ENCODE measurements at regions not wholly inside any gene's neighbourhood (a gene's known extent, or its start where the extent isn't known, plus 50 kb on each side); places are given as distances from the start of the nearest gene placed in this dataset.

GRCh38 chr12:132385923-132386751 lies 56.7 kb upstream of the GALNT9 start:
- DNase-seq (ENCODE audit: low spot score) = no peak
- H3K23ac ChIP-seq (ENCODE audit: low read depth, low read length, poor library complexity) = peak overlapping the region; percentile 80
- H2BK15ac ChIP-seq (ENCODE audit: low read length) = peak overlapping the region; percentile 58
- no peak overlapping the region for H3K4me2 ChIP-seq (ENCODE audit: insufficient read depth, low read length, poor library complexity, severe bottlenecking)
- no peak overlapping the region for H3K27ac ChIP-seq (replicated peaks; ENCODE audit: low read length)
- peak overlapping the region; percentile 37 for H3K9ac ChIP-seq (ENCODE audit: low read depth, low read length, poor library complexity)
- H2BK12ac ChIP-seq (ENCODE audit: low read length) = no peak overlapping the region
- no peak overlapping the region for H3K4ac ChIP-seq (ENCODE audit: low read length)
- no peak overlapping the region for H3K18ac ChIP-seq (ENCODE audit: low read length)
- no peak overlapping the region for H3K4me3 ChIP-seq (ENCODE audit: low read length in 2 of 2)
- no peak overlapping the region for H2AFZ ChIP-seq (ENCODE audit: low read length)
- peaks cover 0 to 5% of the 10 kb centered on the region in 2 donors for H3K9me3 ChIP-seq (replicated peaks in 1 of 2; ENCODE audit: control insufficient read depth in 2 of 2, insufficient read depth in 1 of 2, low read depth in 1 of 2, low read length in 2 of 2)
- peaks cover 16 to 80% (median 58%) of the 10 kb centered on the region in 3 experiments for H3K27me3 ChIP-seq (ENCODE audit: control insufficient read depth in 3 of 3, insufficient read depth in 3 of 3, low read depth in 1 of 3, low read length in 3 of 3)
- peak overlapping the region; percentile 82 for H3K14ac ChIP-seq (ENCODE audit: low read length)
- peak overlapping the region; percentile 82 for H2BK5ac ChIP-seq (ENCODE audit: low read length)
- no peak overlapping the region for H2BK120ac ChIP-seq (ENCODE audit: low read depth, low read length)
- H3K36me3 ChIP-seq (replicated peaks in 1 of 2; ENCODE audit: control insufficient read depth in 2 of 2, insufficient read depth in 2 of 2, low read length in 2 of 2) = no peaks in the 10 kb centered on the region
- no peaks in the 10 kb centered on the region for H3K79me1 ChIP-seq (ENCODE audit: low read depth, low read length)
- WGBS, 2 donors (ENCODE audit: extremely low coverage in 2 of 2, insufficient read length in 2 of 2, insufficient replicate concordance in 1 of 2) = no CpG with 5 or more reads among the region's 36 CpGs
- no peak overlapping the region for H4K91ac ChIP-seq (ENCODE audit: low read depth, low read length, poor library complexity)
- no peaks in the 10 kb centered on the region for H3K4me1 ChIP-seq (ENCODE audit: control insufficient read depth in 2 of 2, insufficient read depth in 1 of 2, low read depth in 1 of 2, low read length in 2 of 2)
- H4K8ac ChIP-seq (ENCODE audit: low read depth, low read length) = no peak overlapping the region
- H2AK5ac ChIP-seq (ENCODE audit: low read depth, low read length) = peak overlapping the region; percentile 52

GRCh38 chr12:132384916-132385774 lies 55.8 kb upstream of the GALNT9 start:
- H2BK15ac ChIP-seq (ENCODE audit: low read length) = no peak overlapping the region
- no CpG with 5 or more reads among the region's 25 CpGs for WGBS, 2 donors (ENCODE audit: extremely low coverage in 2 of 2, insufficient read length in 2 of 2, insufficient replicate concordance in 1 of 2)
- H3K9ac ChIP-seq (ENCODE audit: low read depth, low read length, poor library complexity) = no peak overlapping the region
- H3K36me3 ChIP-seq (replicated peaks in 1 of 2; ENCODE audit: control insufficient read depth in 2 of 2, insufficient read depth in 2 of 2, low read length in 2 of 2) = no peaks in the 10 kb centered on the region
- no peak overlapping the region for H3K27ac ChIP-seq (replicated peaks; ENCODE audit: low read length)
- H2BK5ac ChIP-seq (ENCODE audit: low read length) = no peak overlapping the region
- peaks cover 0 to 5% of the 10 kb centered on the region in 2 donors for H3K9me3 ChIP-seq (replicated peaks in 1 of 2; ENCODE audit: control insufficient read depth in 2 of 2, insufficient read depth in 1 of 2, low read depth in 1 of 2, low read length in 2 of 2)
- H3K23ac ChIP-seq (ENCODE audit: low read depth, low read length, poor library complexity) = no peak overlapping the region
- H3K18ac ChIP-seq (ENCODE audit: low read length) = no peak overlapping the region
- H3K4me1 ChIP-seq (ENCODE audit: control insufficient read depth in 2 of 2, insufficient read depth in 1 of 2, low read depth in 1 of 2, low read length in 2 of 2) = no peaks in the 10 kb centered on the region
- no peak overlapping the region for H3K4me2 ChIP-seq (ENCODE audit: insufficient read depth, low read length, poor library complexity, severe bottlenecking)
- no peak overlapping the region for H4K91ac ChIP-seq (ENCODE audit: low read depth, low read length, poor library complexity)
- H3K14ac ChIP-seq (ENCODE audit: low read length) = no peak overlapping the region
- H2AFZ ChIP-seq (ENCODE audit: low read length) = no peak overlapping the region
- no peaks in the 10 kb centered on the region for H3K79me1 ChIP-seq (ENCODE audit: low read depth, low read length)
- no peak overlapping the region for H4K8ac ChIP-seq (ENCODE audit: low read depth, low read length)
- H2AK5ac ChIP-seq (ENCODE audit: low read depth, low read length) = no peak overlapping the region
- H2BK120ac ChIP-seq (ENCODE audit: low read depth, low read length) = no peak overlapping the region
- H3K4ac ChIP-seq (ENCODE audit: low read length) = no peak overlapping the region
- H2BK12ac ChIP-seq (ENCODE audit: low read length) = no peak overlapping the region
- peaks cover 19 to 80% (median 64%) of the 10 kb centered on the region in 3 experiments for H3K27me3 ChIP-seq (ENCODE audit: control insufficient read depth in 3 of 3, insufficient read depth in 3 of 3, low read depth in 1 of 3, low read length in 3 of 3)
- H3K4me3 ChIP-seq (ENCODE audit: low read length in 2 of 2) = no peak overlapping the region
- no peak for DNase-seq (ENCODE audit: low spot score)

DNA sequence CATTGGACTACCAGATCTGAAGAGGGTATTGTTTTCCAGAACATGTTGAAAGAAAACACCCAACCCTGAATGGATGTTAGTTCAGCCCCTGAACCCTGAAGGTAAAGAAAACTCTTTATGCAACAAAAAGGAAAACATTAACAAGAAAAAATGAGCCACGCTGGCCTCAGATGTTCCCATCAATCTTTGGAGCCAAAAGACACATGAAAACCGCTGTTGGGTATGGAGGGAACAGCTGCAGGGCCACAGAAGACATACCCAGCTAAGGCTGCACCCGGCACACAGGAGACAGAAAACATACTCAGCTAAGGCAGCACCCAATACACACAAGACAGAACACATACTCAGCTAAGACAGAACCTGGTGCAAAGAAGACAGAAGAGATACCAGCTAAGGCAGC lies 51.3 kb upstream of the GALNT9 start:
- peaks cover 14 to 61% (median 61%) of the 10 kb centered on the region in 3 experiments for H3K27me3 ChIP-seq (ENCODE audit: control insufficient read depth in 3 of 3, insufficient read depth in 3 of 3, low read depth in 1 of 3, low read length in 3 of 3)
- no peak for DNase-seq (ENCODE audit: low spot score)
- no peak overlapping the region for H2AK5ac ChIP-seq (ENCODE audit: low read depth, low read length)

DNA sequence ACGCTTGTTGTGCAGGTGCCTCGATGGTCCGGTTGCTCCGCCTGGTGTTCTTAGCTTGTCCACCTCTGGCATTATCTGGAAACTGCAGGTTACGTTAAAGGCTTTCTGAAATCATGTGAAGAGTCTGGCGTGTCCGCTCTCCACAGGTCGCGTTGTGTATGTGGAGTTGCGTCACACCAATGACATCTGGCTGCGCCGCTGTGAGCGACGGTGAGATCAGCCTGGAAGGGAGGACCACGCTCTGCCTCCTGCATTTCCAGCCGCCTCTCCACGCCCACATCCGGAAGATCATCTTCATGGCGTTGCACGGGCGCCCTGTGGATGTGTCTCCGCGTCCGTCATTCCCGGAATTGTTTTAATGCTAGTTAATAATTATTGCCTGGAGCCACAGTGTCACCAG lies 50.6 kb upstream of the GALNT9 start:
- Histone ChIP-seq H2BK120ac (ENCODE audit: low read depth, low read length) (no peak overlapping the region), H3K27me3 (ENCODE audit: control insufficient read depth in 3 of 3, insufficient read depth in 3 of 3, low read depth in 1 of 3, low read length in 3 of 3) (peaks cover 18 to 61% (median 59%) of the 10 kb centered on the region in 3 experiments), H2BK12ac (ENCODE audit: low read length) (no peak overlapping the region), H2AFZ (ENCODE audit: low read length) (no peak overlapping the region), H3K14ac (ENCODE audit: low read length) (no peak overlapping the region), H3K23ac (ENCODE audit: low read depth, low read length, poor library complexity) (no peak overlapping the region), H3K4me1 (ENCODE audit: control insufficient read depth in 2 of 2, insufficient read depth in 1 of 2, low read depth in 1 of 2, low read length in 2 of 2) (no peaks in the 10 kb centered on the region), H3K18ac (ENCODE audit: low read length) (no peak overlapping the region), H2BK15ac (ENCODE audit: low read length) (no peak overlapping the region), H3K4ac (ENCODE audit: low read length) (no peak overlapping the region), H4K8ac (ENCODE audit: low read depth, low read length) (no peak overlapping the region), H3K9me3 (replicated peaks in 1 of 2; ENCODE audit: control insufficient read depth in 2 of 2, insufficient read depth in 1 of 2, low read depth in 1 of 2, low read length in 2 of 2) (no peaks in the 10 kb centered on the region), H3K27ac (replicated peaks; ENCODE audit: low read length) (no peak overlapping the region), H3K4me2 (ENCODE audit: insufficient read depth, low read length, poor library complexity, severe bottlenecking) (no peak overlapping the region), H4K91ac (ENCODE audit: low read depth, low read length, poor library complexity) (no peak overlapping the region), H2BK5ac (ENCODE audit: low read length) (no peak overlapping the region), H3K4me3 (ENCODE audit: low read length in 2 of 2) (no peak overlapping the region), H2AK5ac (ENCODE audit: low read depth, low read length) (no peak overlapping the region), H3K9ac (ENCODE audit: low read depth, low read length, poor library complexity) (no peak overlapping the region), H3K79me1 (ENCODE audit: low read depth, low read length) (no peaks in the 10 kb centered on the region), H3K36me3 (replicated peaks in 1 of 2; ENCODE audit: control insufficient read depth in 2 of 2, insufficient read depth in 2 of 2, low read length in 2 of 2) (no peaks in the 10 kb centered on the region)
- DNase-seq (ENCODE audit: low spot score) = no peak
- no CpG with 5 or more reads among the region's 25 CpGs for WGBS, 2 donors (ENCODE audit: extremely low coverage in 2 of 2, insufficient read length in 2 of 2, insufficient replicate concordance in 1 of 2)

More for the DNA sequence above, 51.3 kb upstream of the GALNT9 start:
- Histone ChIP-seq H4K8ac (ENCODE audit: low read depth, low read length) (no peak overlapping the region), H4K91ac (ENCODE audit: low read depth, low read length, poor library complexity) (no peak overlapping the region), H3K23ac (ENCODE audit: low read depth, low read length, poor library complexity) (no peak overlapping the region), H2BK12ac (ENCODE audit: low read length) (no peak overlapping the region), H3K4me2 (ENCODE audit: insufficient read depth, low read length, poor library complexity, severe bottlenecking) (no peak overlapping the region), H3K9ac (ENCODE audit: low read depth, low read length, poor library complexity) (no peak overlapping the region), H2BK5ac (ENCODE audit: low read length) (no peak overlapping the region), H3K14ac (ENCODE audit: low read length) (peak overlapping the region; percentile 84), H3K4ac (ENCODE audit: low read length) (no peak overlapping the region), H3K4me1 (ENCODE audit: control insufficient read depth in 2 of 2, insufficient read depth in 1 of 2, low read depth in 1 of 2, low read length in 2 of 2) (no peaks in the 10 kb centered on the region), H2BK15ac (ENCODE audit: low read length) (no peak overlapping the region), H3K36me3 (replicated peaks in 1 of 2; ENCODE audit: control insufficient read depth in 2 of 2, insufficient read depth in 2 of 2, low read length in 2 of 2) (no peaks in the 10 kb centered on the region), H3K9me3 (replicated peaks in 1 of 2; ENCODE audit: control insufficient read depth in 2 of 2, insufficient read depth in 1 of 2, low read depth in 1 of 2, low read length in 2 of 2) (no peaks in the 10 kb centered on the region), H2BK120ac (ENCODE audit: low read depth, low read length) (no peak overlapping the region), H3K79me1 (ENCODE audit: low read depth, low read length) (no peaks in the 10 kb centered on the region), H3K4me3 (ENCODE audit: low read length in 2 of 2) (no peak overlapping the region), H2AFZ (ENCODE audit: low read length) (no peak overlapping the region), H3K27ac (replicated peaks; ENCODE audit: low read length) (no peak overlapping the region), H3K18ac (ENCODE audit: low read length) (no peak overlapping the region)
- no CpG with 5 or more reads among the region's 3 CpGs for WGBS, 2 donors (ENCODE audit: extremely low coverage in 2 of 2, insufficient read length in 2 of 2, insufficient replicate concordance in 1 of 2)

Data from neuronal stem cell (in vitro differentiated cells).